Adrenal gland (tissue), 9 donors: ENCODE measurements at regions not wholly inside any gene's neighbourhood (a gene's known extent, or its start where the extent isn't known, plus 50 kb on each side); places are given as distances from the start of the nearest gene placed in this dataset.

Source experiments
- DNase-seq, 7 donors: peaks; one replicate each; pipeline ENCODE4 v3.0.0-alpha.2; 2019 to 2020
- H3K27ac ChIP-seq, 5 donors: fragments of 200-600 bp; sonication (generic) in 4 of 5; 1 replicate in 3 of 5; 2 replicates in 2 of 5; pipeline versions ENCODE4 v1.5.1 to v1.8.0; 2016 to 2020; ENCODE audit warnings: mild to moderate bottlenecking in 1 of 5
- H3K27me3 ChIP-seq: fragments of 200-600 bp; 2 replicates; pipeline ENCODE4 v1.8.0; 2021
- H3K36me3 ChIP-seq, 2 donors: fragments of 200-600 bp; replicated peaks in 1 of 2; 1 replicate in 1 of 2; 2 replicates in 1 of 2; pipeline versions ENCODE4 v1.5.1 to v1.8.0; 2018 to 2022
- H3K4me1 ChIP-seq, 2 donors: fragments of 200-600 bp; replicated peaks in 1 of 2; 1 replicate in 1 of 2; 2 replicates in 1 of 2; pipeline versions ENCODE4 v1.5.1 to v1.8.0; 2018 to 2021
- H3K4me3 ChIP-seq, 4 donors: fragments of 200-600 bp; sonication (generic) in 3 of 4; one replicate each; pipeline ENCODE4 v1.5.1; 2016 to 2018
- H3K9me3 ChIP-seq, 3 donors: fragments of 200-600 bp; sonication (generic) in 1 of 3; replicated peaks in 1 of 3; 1 replicate in 2 of 3; 2 replicates in 1 of 3; pipeline versions ENCODE4 v1.5.1 to v1.8.0; 2016 to 2021
- POLR2A ChIP-seq, 2 donors: fragments of 450-650 bp; IDR thresholded peaks; one replicate each; pipeline ENCODE4 v1.6.1; 2017; ENCODE audit warnings: antibody characterized with exemption in 2 of 2, mild to moderate bottlenecking in 2 of 2, moderate library complexity in 1 of 2
- WGBS, 4 donors: extraction: QIAGEN DNeasy Blood & Tissue Kit in 2 of 4; methylation state at CpG; one replicate each; pipeline versions ENCODE4 v1.1.5 to v1.1.7; 2013 to 2017; 5-methylcytosine and 5-hydroxymethylcytosine counted together
- intact Hi-C, 2 donors: fragments of 100-400 bp; cut with DNase I; formaldehyde crosslinking; loops; one replicate each; pipeline versions ENCODE4 v1.14.1 to v1.15.0; 2022 to 2023
- TF ChIP-seq, protein P1 (sequence below), 6 experiments: fragments of 450-650 bp in 4 of 6; fragments of 200-600 bp in 2 of 6; sonication (generic) in 1 of 6; IDR thresholded peaks; 1 replicate in 5 of 6; 2 replicates in 1 of 6; pipeline versions ENCODE4 v1.5.1 to v1.8.0; 2016 to 2021; ENCODE audit warnings: antibody characterized with exemption in 6 of 6, mild to moderate bottlenecking in 2 of 6, moderate library complexity in 1 of 6
- donor health status: healthy with polysubstance abuse.
- donor health status: Bipolar disorder and iron deficiency.
- donor health status: DM: yes; HTN: yes; CAD: no.
- donor health status: DM: no; HTN: no; CAD: no.
- donor health status: DM: no; HTN: no; CAD: no.

DNA sequence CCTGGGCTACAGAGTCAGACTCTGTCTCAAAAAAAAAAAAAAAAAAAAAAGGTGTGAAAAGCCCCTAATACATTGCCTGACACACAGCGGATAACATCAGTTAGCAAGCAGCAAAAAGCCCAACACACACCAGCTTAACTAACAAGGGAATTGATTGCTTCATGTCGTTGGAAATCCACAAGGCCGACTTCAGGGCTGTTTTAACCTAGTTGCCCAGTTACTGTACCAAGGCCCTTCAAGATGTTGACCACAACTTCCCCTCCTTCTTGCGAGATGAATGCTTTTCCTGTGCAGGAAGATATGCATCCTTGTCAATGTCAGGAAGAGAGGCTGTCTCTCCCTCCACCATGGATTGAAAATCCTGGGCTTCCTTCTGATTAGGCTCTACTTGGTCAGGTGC lies 202.9 kb downstream of the MIB1 start:
- intact Hi-C loops, result no loop called here
- 56 to 62% (median 60%) methylated on average over 4 of the region's 4 CpGs for WGBS, 4 donors

DNA sequence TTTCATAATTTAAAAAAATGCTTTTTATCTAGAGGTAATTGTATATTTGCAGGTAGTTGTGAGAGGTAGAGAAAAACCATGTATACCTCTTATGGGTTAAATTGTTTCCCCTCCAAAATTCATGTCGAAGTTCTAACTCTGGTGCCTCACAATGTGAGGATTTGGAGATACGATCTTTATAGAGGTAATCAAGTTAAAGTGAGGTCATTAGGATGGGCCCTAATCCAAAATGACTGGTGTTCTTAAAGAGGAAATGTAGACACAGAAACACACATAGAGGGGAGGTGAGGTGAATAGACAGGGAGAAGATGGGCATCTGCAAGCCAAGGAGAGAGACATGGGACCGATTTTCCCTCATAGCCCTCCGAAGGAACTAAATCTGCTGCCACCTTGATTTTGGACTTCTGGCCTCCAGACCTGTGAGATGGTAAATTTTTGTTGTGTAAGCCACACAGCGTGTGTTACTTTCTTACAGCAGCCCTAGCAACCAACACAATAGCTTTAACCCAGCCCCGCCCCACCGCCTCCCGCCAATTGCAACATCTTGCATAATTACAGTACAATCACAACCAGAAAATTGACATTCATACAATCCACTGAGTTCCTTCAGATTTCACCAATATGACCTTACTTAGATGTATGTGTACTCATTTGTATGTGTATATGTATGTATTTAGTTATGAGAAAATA lies 208.9 kb downstream of the MIB1 start:
- H3K9me3 ChIP-seq, result no peaks in the 10 kb centered on the region
- H3K27me3 ChIP-seq, result no peaks in the 10 kb centered on the region
- no peak overlapping the region for H3K4me3 ChIP-seq
- no peak for TF ChIP-seq POLR2A (IDR thresholded peaks at IDR 0.05)
- TF ChIP-seq, protein P1, sequence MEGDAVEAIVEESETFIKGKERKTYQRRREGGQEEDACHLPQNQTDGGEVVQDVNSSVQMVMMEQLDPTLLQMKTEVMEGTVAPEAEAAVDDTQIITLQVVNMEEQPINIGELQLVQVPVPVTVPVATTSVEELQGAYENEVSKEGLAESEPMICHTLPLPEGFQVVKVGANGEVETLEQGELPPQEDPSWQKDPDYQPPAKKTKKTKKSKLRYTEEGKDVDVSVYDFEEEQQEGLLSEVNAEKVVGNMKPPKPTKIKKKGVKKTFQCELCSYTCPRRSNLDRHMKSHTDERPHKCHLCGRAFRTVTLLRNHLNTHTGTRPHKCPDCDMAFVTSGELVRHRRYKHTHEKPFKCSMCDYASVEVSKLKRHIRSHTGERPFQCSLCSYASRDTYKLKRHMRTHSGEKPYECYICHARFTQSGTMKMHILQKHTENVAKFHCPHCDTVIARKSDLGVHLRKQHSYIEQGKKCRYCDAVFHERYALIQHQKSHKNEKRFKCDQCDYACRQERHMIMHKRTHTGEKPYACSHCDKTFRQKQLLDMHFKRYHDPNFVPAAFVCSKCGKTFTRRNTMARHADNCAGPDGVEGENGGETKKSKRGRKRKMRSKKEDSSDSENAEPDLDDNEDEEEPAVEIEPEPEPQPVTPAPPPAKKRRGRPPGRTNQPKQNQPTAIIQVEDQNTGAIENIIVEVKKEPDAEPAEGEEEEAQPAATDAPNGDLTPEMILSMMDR (IDR thresholded peaks at IDR 0.05), result no peak
- H3K27ac ChIP-seq, result no peak overlapping the region
- WGBS, 4 donors, result 72 to 80% (median 79%) methylated on average over 8 of the region's 8 CpGs
- H3K36me3 ChIP-seq, result no peaks in the 10 kb centered on the region
- H3K4me1 ChIP-seq, result no peaks in the 10 kb centered on the region
- no peak for DNase-seq
- intact Hi-C loops, result loop anchor here in 1 of 2 donors (5.0 kb wide), 1 partner anchor 52 kb away; no protein-coding TSS in a partner anchor

More for the DNA sequence above, 202.9 kb downstream of the MIB1 start:
- TF ChIP-seq, protein P1 (IDR thresholded peaks at IDR 0.05), result no peak
- TF ChIP-seq POLR2A (IDR thresholded peaks at IDR 0.05), result no peak
- no peak for DNase-seq
- Histone ChIP-seq H3K27ac (no peak overlapping the region), H3K9me3 (no peaks in the 10 kb centered on the region), H3K27me3 (no peaks in the 10 kb centered on the region), H3K4me1 (no peaks in the 10 kb centered on the region), H3K4me3 (no peak overlapping the region), H3K36me3 (no peaks in the 10 kb centered on the region)

DNA sequence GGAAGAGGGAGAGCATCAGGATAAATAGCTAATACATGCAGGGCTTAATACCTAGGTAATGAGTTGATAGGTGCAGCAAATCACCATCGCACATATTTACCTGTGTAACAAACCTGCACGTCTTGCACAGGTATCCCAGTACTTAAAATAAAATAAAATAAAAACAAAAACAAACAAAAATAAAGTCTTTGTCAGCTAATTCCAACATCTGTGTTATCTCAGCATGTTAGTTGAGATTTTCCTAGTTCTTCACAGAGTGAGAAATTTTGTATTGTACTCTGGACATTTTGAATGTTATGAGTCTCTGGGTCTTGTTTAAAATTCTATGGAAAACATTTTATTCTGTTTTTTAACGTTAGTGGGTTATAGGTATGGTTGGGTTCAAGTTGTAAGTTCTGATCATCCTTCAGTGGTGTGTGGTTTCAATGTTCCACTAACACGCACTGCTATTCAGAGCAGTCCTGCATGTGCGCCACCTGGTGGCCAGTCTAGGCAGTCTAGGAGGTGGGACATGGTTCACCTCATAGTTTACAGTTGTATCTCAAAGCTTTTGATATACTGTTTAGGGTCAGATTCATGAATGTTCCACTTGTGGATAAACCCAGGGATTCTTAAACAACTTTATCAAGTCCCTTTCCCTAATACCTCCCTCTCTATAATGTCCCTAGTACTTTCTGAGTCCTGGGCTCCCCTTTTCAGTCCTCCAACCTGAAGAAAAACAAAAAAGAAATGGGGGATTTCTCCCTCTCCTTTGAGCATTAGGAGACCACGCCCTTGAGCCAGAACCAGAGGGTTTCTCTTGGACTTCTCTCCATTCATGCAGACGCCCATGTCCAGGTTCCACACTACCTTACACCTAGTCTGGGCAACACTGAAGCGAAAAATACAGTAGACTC lies 213.4 kb upstream of the GATA6 start:
- intact Hi-C loops, result no loop called here
- DNase-seq, result peak; percentile 78 to 91 (median 84)
- 35 to 43% (median 38%) methylated on average over 8 of the region's 8 CpGs for WGBS, 4 donors
- TF ChIP-seq, protein P1 (IDR thresholded peaks at IDR 0.05), result peak; percentile 75 to 97 (median 83)
- TF ChIP-seq POLR2A (IDR thresholded peaks at IDR 0.05), result no peak
- H3K4me1 ChIP-seq, result no peaks in the 10 kb centered on the region
- no peak overlapping the region for H3K4me3 ChIP-seq
- no peaks in the 10 kb centered on the region for H3K27me3 ChIP-seq
- no peaks in the 10 kb centered on the region for H3K9me3 ChIP-seq
- H3K36me3 ChIP-seq, result no peaks in the 10 kb centered on the region
- no peak overlapping the region for H3K27ac ChIP-seq

DNA sequence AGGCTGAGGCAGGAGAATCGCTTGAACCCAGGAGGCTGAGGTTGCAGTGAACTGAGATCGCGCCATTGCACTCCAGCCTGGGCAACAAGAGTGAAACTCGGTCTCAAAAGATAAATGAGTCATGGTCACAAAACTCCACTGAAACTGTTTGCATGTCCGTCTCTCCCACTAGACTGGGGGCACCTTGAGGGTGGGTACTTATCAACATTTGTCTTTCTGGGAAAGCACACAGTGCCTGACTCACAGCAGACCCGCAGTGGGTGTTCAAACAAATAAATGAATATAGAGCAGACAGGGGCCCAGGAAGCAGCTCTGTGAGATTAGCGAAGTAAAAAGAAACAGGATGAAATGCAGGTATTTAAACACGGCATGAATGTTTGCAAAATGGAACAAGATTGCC lies 211.1 kb upstream of the GATA6 start:
- no peak for DNase-seq
- Histone ChIP-seq H3K36me3 (no peaks in the 10 kb centered on the region), H3K4me3 (no peak overlapping the region), H3K4me1 (no peaks in the 10 kb centered on the region), H3K27ac (no peak overlapping the region), H3K9me3 (no peaks in the 10 kb centered on the region), H3K27me3 (no peaks in the 10 kb centered on the region)
- intact Hi-C loops, result no loop called here
- WGBS, 4 donors, result 83 to 87% (median 85%) methylated on average over 8 of the region's 8 CpGs
- no peak for TF ChIP-seq POLR2A (IDR thresholded peaks at IDR 0.05)
- TF ChIP-seq, protein P1 (IDR thresholded peaks at IDR 0.05), result no peak
